WTC11 (cell line): ENCODE measurements at regions not wholly inside any gene's neighbourhood (a gene's known extent, or its start where the extent isn't known, plus 50 kb on each side); places are given as distances from the start of the nearest gene placed in this dataset.

ENCODE experiments used
- ATAC-seq: fragments of 200-7000 bp; cut with Tn5 transposase; 2 replicates; pipeline ENCODE4 v1.10.0; 2021; ENCODE audit warnings: mild to moderate bottlenecking, moderate library complexity
- CTCF ChIA-PET: fragments of 300-600 bp; sonication (Branson Sonifier 250); formaldehyde crosslinking; loops from one replicate; lab custom pipeline; 2021; ENCODE audit warnings: antibody characterized with exemption; lab: Charles Lee
- POLR2A ChIA-PET: fragments of 350-600 bp; sonication (Branson Sonifier 250); formaldehyde crosslinking; loops from one replicate; lab custom pipeline; 2021; ENCODE audit warnings: antibody characterized with exemption; lab: Charles Lee
- DNase-seq: peaks from one replicate; pipeline ENCODE4 v3.0.0; 2021; ENCODE audit warnings: low spot score
- H3K27ac Mint-ChIP-seq: 2 replicates; pipeline ENCODE4 v1.8.0; 2021; ENCODE audit warnings: mixed read lengths
- H3K27me3 Mint-ChIP-seq: 2 replicates; pipeline ENCODE4 v1.8.0; 2021; ENCODE audit warnings: low read depth, mild to moderate bottlenecking, moderate library complexity, mixed read lengths
- H3K36me3 Mint-ChIP-seq: 2 replicates; pipeline ENCODE4 v1.8.0; 2021; ENCODE audit warnings: mixed read lengths
- H3K4me1 Mint-ChIP-seq: 2 replicates; pipeline ENCODE4 v1.8.0; 2022; ENCODE audit warnings: mixed read lengths
- H3K4me3 Mint-ChIP-seq: 2 replicates; pipeline ENCODE4 v1.8.0; 2021; ENCODE audit warnings: mild to moderate bottlenecking, moderate library complexity, mixed read lengths
- H3K9me3 Mint-ChIP-seq: 2 replicates; pipeline ENCODE4 v1.8.0; 2021; ENCODE audit warnings: mixed read lengths
- CREM ChIP-seq: sonication (generic); formaldehyde crosslinking; IDR thresholded peaks from 2 replicates; pipeline ENCODE4 v1.8.1; 2022; ENCODE audit warnings: mild to moderate bottlenecking, missing genetic modification reagents, moderate library complexity
- ELF4 ChIP-seq: sonication (generic); formaldehyde crosslinking; IDR thresholded peaks from 2 replicates; pipeline ENCODE4 v1.8.1; 2022; ENCODE audit warnings: low read depth, mild to moderate bottlenecking, moderate library complexity, missing genetic modification reagents
- MXD4 ChIP-seq: fragments of 250-450 bp; sonication (Bioruptor Pico); IDR thresholded peaks from 2 replicates; pipeline ENCODE4 v1.8.0; 2021; ENCODE audit warnings: mild to moderate bottlenecking, moderate library complexity, borderline replicate concordance
- NFE2L1 ChIP-seq: sonication (generic); formaldehyde crosslinking; IDR thresholded peaks from 2 replicates; pipeline ENCODE4 v1.8.1; 2023; ENCODE audit warnings: missing genetic modification reagents
- NR3C1 ChIP-seq: sonication (generic); formaldehyde crosslinking; conservative IDR thresholded peaks from 2 replicates; pipeline ENCODE4 v1.8.1; 2023; ENCODE audit warnings: low read depth, mild to moderate bottlenecking, missing genetic modification reagents
- RELA ChIP-seq: sonication (generic); formaldehyde crosslinking; IDR thresholded peaks from 2 replicates; pipeline ENCODE4 v1.8.1; 2022; ENCODE audit warnings: missing genetic modification reagents, mild to moderate bottlenecking, borderline replicate concordance
- SMAD3 ChIP-seq: sonication (generic); formaldehyde crosslinking; IDR thresholded peaks from 2 replicates; pipeline ENCODE4 v1.8.0; 2022; ENCODE audit warnings: missing genetic modification reagents, mild to moderate bottlenecking, borderline replicate concordance
- SMAD4 ChIP-seq: sonication (generic); formaldehyde crosslinking; IDR thresholded peaks from 2 replicates; pipeline ENCODE4 v1.8.0; 2022; ENCODE audit warnings: mild to moderate bottlenecking, missing genetic modification reagents
- SOX15 ChIP-seq: fragments of 250-450 bp; sonication (Bioruptor Pico); IDR thresholded peaks from 2 replicates; pipeline ENCODE4 v1.9.0; 2021; ENCODE audit warnings: mild to moderate bottlenecking
- TCF7 ChIP-seq: sonication (generic); formaldehyde crosslinking; IDR thresholded peaks from 2 replicates; pipeline ENCODE4 v1.8.0; 2022; ENCODE audit warnings: mild to moderate bottlenecking, low read depth, missing genetic modification reagents, moderate library complexity
- ZNF232 ChIP-seq: sonication (generic); formaldehyde crosslinking; IDR thresholded peaks from 2 replicates; pipeline ENCODE4 v1.8.0; 2022; ENCODE audit warnings: mild to moderate bottlenecking, missing genetic modification reagents
- ZNF416 ChIP-seq: fragments of 250-450 bp; sonication (Bioruptor Pico); IDR thresholded peaks from 2 replicates; pipeline ENCODE4 v1.9.0; 2021; ENCODE audit warnings: mild to moderate bottlenecking, inconsistent platforms
- ZNF423 ChIP-seq: fragments of 250-450 bp; sonication (Bioruptor Pico); IDR thresholded peaks from 2 replicates; pipeline ENCODE4 v2.1.2; 2022; ENCODE audit warnings: mild to moderate bottlenecking, moderate library complexity
- ZNF671 ChIP-seq: fragments of 250-450 bp; sonication (Bioruptor Pico); IDR thresholded peaks from 2 replicates; pipeline ENCODE4 v1.8.0; 2021; ENCODE audit warnings: mild to moderate bottlenecking
- TF ChIP-seq, protein P1 (sequence below): sonication (generic); formaldehyde crosslinking; IDR thresholded peaks from 2 replicates; pipeline ENCODE4 v1.8.1; 2022; ENCODE audit warnings: mild to moderate bottlenecking, moderate library complexity, missing genetic modification reagents
- TF ChIP-seq, protein P2 (sequence below): sonication (generic); formaldehyde crosslinking; IDR thresholded peaks from 2 replicates; pipeline ENCODE4 v1.8.1; 2023; ENCODE audit warnings: mild to moderate bottlenecking, moderate library complexity, missing genetic modification reagents
- TF ChIP-seq, protein P3 (sequence below): sonication (generic); formaldehyde crosslinking; IDR thresholded peaks from 2 replicates; pipeline ENCODE4 v1.8.0; 2022; ENCODE audit warnings: mild to moderate bottlenecking, missing genetic modification reagents
- TF ChIP-seq, protein P4 (sequence below): fragments of 250-450 bp; sonication (Bioruptor Pico); IDR thresholded peaks from 2 replicates; pipeline ENCODE4 v1.8.0; 2021; ENCODE audit warnings: mild to moderate bottlenecking
- TF ChIP-seq, protein P5 (sequence below): fragments of 250-450 bp; sonication (Bioruptor Pico); IDR thresholded peaks from 2 replicates; pipeline ENCODE4 v1.9.0; 2021; ENCODE audit warnings: mild to moderate bottlenecking, borderline replicate concordance

DNA sequence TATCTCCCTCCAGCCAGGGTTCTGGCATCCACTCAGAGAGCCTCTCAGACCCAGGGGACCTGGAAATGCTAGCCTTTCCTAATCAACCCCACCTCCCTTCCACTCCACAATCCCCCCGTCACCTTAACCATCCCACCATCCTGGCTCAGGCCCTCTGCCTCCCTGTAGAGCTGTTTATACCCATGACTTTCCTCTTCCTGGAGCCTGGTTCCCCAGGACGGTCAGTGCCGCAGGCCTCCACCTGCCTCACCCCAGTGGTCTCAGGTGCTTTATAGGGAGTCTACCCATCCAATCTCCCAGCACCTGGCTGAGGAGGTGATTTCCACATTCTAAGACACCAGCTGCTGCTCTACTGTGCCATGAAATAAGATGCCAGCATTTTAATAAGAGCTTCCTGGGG lies 1159.5 kb downstream of the TBC1D22A start (continued):
- TF ChIP-seq, protein P1, sequence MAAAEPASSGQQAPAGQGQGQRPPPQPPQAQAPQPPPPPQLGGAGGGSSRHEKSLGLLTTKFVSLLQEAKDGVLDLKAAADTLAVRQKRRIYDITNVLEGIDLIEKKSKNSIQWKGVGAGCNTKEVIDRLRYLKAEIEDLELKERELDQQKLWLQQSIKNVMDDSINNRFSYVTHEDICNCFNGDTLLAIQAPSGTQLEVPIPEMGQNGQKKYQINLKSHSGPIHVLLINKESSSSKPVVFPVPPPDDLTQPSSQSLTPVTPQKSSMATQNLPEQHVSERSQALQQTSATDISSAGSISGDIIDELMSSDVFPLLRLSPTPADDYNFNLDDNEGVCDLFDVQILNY (CRISPR knock-in tag): no peak
- TF ChIP-seq ELF4: no peak
- TF ChIP-seq ZNF671: no peak
- TF ChIP-seq, protein P2, sequence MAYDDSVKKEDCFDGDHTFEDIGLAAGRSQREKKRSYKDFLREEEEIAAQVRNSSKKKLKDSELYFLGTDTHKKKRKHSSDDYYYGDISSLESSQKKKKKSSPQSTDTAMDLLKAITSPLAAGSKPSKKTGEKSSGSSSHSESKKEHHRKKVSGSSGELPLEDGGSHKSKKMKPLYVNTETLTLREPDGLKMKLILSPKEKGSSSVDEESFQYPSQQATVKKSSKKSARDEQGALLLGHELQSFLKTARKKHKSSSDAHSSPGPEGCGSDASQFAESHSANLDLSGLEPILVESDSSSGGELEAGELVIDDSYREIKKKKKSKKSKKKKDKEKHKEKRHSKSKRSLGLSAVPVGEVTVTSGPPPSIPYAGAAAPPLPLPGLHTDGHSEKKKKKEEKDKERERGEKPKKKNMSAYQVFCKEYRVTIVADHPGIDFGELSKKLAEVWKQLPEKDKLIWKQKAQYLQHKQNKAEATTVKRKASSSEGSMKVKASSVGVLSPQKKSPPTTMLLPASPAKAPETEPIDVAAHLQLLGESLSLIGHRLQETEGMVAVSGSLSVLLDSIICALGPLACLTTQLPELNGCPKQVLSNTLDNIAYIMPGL (CRISPR knock-in tag): no peak
- TF ChIP-seq, all 79 proteins: peak for 0

DNA sequence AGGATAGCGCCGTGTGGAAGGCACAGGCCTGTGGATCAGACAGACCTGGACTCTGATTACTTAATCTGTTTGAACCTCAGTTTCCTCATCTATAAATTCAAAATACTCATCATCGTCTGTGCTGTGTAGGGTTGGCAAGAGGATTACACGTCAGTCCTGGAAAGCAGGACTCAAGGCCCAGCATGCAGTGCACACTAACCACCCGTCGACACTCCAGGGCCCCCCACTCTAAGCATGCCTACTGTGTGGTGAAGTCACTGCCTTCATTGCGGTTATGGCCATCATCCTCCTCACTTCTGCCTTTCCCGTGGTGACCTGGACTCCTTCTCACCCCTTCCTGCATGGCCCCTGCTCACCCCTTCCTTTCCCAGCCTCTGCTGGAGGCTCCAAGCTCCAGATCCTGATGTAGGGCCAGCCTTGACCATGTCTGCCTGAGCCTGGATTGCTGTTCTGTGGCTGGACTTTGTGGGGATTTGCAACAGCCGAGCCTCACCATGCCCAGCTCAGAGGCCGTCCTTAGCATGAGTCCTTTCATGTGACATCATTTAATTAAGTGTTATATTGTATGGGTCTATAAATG lies 1158.0 kb downstream of the TBC1D22A start:
- ChIA-PET POLR2A (no interaction called here), CTCF (no interaction called here)
- DNase-seq: no peak
- TF ChIP-seq SMAD4 (no peak), SMAD3 (CRISPR knock-in tag) (no peak), NFE2L1 (CRISPR knock-in tag) (no peak), RELA (CRISPR knock-in tag) (no peak), ZNF416 (CRISPR knock-in tag) (no peak), MXD4 (CRISPR knock-in tag) (no peak), ZNF232 (CRISPR knock-in tag) (no peak), CREM (no peak), TCF7 (no peak), NR3C1 (no peak), SOX15 (CRISPR knock-in tag) (no peak), ZNF423 (CRISPR knock-in tag) (no peak)
- TF ChIP-seq, protein P3, sequence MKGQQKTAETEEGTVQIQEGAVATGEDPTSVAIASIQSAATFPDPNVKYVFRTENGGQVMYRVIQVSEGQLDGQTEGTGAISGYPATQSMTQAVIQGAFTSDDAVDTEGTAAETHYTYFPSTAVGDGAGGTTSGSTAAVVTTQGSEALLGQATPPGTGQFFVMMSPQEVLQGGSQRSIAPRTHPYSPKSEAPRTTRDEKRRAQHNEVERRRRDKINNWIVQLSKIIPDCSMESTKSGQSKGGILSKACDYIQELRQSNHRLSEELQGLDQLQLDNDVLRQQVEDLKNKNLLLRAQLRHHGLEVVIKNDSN (CRISPR knock-in tag): no peak
- TF ChIP-seq, protein P2 (CRISPR knock-in tag): no peak
- TF ChIP-seq, protein P4, sequence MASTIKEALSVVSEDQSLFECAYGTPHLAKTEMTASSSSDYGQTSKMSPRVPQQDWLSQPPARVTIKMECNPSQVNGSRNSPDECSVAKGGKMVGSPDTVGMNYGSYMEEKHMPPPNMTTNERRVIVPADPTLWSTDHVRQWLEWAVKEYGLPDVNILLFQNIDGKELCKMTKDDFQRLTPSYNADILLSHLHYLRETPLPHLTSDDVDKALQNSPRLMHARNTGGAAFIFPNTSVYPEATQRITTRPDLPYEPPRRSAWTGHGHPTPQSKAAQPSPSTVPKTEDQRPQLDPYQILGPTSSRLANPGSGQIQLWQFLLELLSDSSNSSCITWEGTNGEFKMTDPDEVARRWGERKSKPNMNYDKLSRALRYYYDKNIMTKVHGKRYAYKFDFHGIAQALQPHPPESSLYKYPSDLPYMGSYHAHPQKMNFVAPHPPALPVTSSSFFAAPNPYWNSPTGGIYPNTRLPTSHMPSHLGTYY (CRISPR knock-in tag): no peak
- TF ChIP-seq, protein P5, sequence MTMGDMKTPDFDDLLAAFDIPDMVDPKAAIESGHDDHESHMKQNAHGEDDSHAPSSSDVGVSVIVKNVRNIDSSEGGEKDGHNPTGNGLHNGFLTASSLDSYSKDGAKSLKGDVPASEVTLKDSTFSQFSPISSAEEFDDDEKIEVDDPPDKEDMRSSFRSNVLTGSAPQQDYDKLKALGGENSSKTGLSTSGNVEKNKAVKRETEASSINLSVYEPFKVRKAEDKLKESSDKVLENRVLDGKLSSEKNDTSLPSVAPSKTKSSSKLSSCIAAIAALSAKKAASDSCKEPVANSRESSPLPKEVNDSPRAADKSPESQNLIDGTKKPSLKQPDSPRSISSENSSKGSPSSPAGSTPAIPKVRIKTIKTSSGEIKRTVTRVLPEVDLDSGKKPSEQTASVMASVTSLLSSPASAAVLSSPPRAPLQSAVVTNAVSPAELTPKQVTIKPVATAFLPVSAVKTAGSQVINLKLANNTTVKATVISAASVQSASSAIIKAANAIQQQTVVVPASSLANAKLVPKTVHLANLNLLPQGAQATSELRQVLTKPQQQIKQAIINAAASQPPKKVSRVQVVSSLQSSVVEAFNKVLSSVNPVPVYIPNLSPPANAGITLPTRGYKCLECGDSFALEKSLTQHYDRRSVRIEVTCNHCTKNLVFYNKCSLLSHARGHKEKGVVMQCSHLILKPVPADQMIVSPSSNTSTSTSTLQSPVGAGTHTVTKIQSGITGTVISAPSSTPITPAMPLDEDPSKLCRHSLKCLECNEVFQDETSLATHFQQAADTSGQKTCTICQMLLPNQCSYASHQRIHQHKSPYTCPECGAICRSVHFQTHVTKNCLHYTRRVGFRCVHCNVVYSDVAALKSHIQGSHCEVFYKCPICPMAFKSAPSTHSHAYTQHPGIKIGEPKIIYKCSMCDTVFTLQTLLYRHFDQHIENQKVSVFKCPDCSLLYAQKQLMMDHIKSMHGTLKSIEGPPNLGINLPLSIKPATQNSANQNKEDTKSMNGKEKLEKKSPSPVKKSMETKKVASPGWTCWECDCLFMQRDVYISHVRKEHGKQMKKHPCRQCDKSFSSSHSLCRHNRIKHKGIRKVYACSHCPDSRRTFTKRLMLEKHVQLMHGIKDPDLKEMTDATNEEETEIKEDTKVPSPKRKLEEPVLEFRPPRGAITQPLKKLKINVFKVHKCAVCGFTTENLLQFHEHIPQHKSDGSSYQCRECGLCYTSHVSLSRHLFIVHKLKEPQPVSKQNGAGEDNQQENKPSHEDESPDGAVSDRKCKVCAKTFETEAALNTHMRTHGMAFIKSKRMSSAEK (CRISPR knock-in tag): no peak
- TF ChIP-seq, all 79 proteins: peak for 0
- H3K36me3 Mint-ChIP-seq: peaks cover 8% of the 10 kb centered on the region; the same call in 1 of the 2 replicates
- no peaks in the 10 kb centered on the region for H3K4me1 Mint-ChIP-seq
- no peak overlapping the region for H3K4me3 Mint-ChIP-seq
- no peak for ATAC-seq
- H3K9me3 Mint-ChIP-seq: peaks cover 22% of the 10 kb centered on the region
- H3K27me3 Mint-ChIP-seq: no peaks in the 10 kb centered on the region; the same call in 1 of the 2 replicates
- H3K27ac Mint-ChIP-seq: no peak overlapping the region
